ENCODE measurements at regions not wholly inside any gene's neighbourhood (a gene's known extent, or its start where the extent isn't known, plus 50 kb on each side); places are given as distances from the start of the nearest gene placed in this dataset.
"Not testable (repeated sequence)": the region's sequence is repeated elsewhere in the genome, so short reads cannot be mapped to it uniquely, and the experiment has no call there.

- H3K27ac ChIP-seq = no peak overlapping the region
- TF ChIP-seq CTCF (conservative IDR thresholded peaks at IDR 0.05) = no peak
Observed at GRCh38 chr3:22431334-22431733, 680.3 kb upstream of the ZNF385D start.

DNA sequence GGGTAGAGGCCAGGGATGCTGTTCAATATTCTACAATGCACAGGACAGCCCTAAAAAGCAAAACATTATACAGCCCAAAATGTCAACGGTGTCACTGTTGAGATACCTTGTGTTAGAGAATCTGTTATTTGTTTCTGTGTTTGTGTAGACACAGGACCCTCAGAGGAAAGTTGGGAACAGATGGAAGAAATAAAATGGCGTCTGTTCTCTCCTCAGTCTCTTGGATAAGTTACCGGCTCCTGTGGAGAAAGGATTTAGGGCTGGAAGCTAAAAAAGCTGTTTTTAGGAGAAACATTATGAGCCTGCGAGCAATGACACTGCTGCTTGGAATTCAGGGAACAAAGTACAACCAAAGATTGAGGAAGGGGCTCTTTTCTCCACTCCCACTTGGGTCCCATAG is 688.6 kb upstream of the ZNF385D start:
- TF ChIP-seq CTCF (conservative IDR thresholded peaks at IDR 0.05) = no peak
- H3K27ac ChIP-seq = no peak overlapping the region

- H3K27ac ChIP-seq = no peak overlapping the region
- TF ChIP-seq CTCF (conservative IDR thresholded peaks at IDR 0.05) = no peak
Observed at GRCh38 chr3:22441711-22442110, 690.7 kb upstream of the ZNF385D start.

DNA sequence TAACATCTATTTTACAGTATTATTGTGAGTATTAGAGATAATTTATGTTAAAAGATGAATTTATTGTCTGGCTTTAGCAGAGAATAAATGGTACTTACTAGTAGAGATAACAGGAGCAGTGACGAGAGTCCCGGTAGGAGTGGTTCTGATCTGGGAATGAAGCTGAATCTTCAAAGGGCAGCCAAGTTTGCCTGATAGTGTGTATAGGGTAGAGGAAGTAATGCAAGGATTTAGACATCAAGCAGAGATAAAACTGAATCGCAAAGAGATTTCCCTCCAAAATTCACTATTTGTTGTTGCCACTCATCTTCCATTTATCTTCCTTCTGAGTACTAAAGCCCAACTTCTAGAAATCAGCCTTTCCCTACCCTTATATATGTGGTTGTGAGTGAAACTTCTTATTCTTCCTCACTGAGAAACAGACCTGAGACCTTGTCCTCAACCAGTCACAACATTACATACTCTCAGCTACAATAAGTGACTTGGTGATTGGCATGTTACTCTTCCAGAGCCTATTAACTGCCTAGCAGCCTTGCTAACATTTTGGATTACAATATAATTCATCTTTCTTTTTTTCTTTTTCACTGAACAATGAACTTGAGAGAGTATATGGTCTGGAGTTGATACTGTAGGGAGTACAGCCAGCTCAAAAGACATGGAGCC is 692.7 kb upstream of the ZNF385D start:
- TF ChIP-seq CTCF (conservative IDR thresholded peaks at IDR 0.05) = no peak

GRCh38 chr3:22445336-22445735 is 694.3 kb upstream of the ZNF385D start:
- H3K27ac ChIP-seq = not testable (repeated sequence)

More for the DNA sequence above, 692.7 kb upstream of the ZNF385D start:
- H3K27ac ChIP-seq = no peak overlapping the region

GRCh38 chr3:22450786-22451400 is 699.9 kb upstream of the ZNF385D start:
- TF ChIP-seq CTCF (conservative IDR thresholded peaks at IDR 0.05) = no peak
- no peak overlapping the region for H3K27ac ChIP-seq

DNA sequence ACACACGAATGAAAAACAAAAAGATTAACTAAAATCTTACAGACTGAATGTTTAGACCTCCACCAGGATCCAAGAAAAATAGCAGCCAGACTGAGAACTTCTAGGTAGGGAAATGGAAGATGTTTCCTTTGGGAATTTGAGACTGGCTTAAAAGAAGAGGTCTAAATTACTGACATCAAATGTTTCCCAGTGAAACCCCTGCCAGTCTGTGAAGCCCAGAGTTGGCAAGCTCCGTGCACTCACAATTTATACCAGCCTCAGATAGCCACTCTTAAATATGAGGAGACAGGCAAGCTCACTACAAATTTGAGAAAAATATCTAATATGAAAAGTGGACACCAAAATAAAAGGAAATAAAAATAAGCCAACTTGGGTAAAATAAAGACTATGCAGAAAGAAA is 700.5 kb upstream of the ZNF385D start:
- no peak for TF ChIP-seq CTCF (conservative IDR thresholded peaks at IDR 0.05)
- H3K27ac ChIP-seq = no peak overlapping the region

GRCh38 chr3:22453906-22454535 is 703.0 kb upstream of the ZNF385D start:
- TF ChIP-seq CTCF (conservative IDR thresholded peaks at IDR 0.05) = no peak
- no peak overlapping the region for H3K27ac ChIP-seq
